Loucy (cell line): ENCODE measurements at regions not wholly inside any gene's neighbourhood (a gene's known extent, or its start where the extent isn't known, plus 50 kb on each side); places are given as distances from the start of the nearest gene placed in this dataset.

Experiments used
- EZH2phosphoT487 ChIP-seq: fragments of 200-600 bp; IDR thresholded peaks from 2 replicates; pipeline ENCODE4 v1.6.1; 2018; ENCODE audit warnings: antibody characterized with exemption, mild to moderate bottlenecking, moderate library complexity, borderline replicate concordance
- TF ChIP-seq, protein P1 (sequence below): fragments of 200-600 bp; sonication (generic); conservative IDR thresholded peaks from 2 replicates; pipeline ENCODE4 v1.5.1; 2014; ENCODE audit warnings: mild to moderate bottlenecking, antibody characterized with exemption, low read length

DNA sequence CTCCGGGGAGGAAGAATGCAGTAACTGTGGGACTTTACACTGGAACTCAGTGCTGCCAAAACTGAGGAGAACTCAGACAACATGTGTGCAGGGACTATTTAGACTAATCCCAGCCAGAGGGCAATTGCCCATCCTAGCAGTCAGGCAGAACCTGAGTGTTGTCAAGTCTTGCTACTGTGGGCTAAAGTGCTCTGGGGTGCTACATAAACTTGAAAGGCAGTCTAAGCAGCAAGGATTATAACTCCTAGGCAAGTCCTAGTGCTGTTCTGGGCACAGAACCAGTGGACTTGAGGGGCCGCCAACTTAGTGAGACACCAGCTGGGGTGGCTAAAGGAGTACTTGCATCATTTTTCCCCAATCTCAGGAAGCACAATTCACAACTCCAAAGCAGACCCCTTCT, 363.8 kb upstream of the PTCHD4 start:
- TF ChIP-seq, protein P1, sequence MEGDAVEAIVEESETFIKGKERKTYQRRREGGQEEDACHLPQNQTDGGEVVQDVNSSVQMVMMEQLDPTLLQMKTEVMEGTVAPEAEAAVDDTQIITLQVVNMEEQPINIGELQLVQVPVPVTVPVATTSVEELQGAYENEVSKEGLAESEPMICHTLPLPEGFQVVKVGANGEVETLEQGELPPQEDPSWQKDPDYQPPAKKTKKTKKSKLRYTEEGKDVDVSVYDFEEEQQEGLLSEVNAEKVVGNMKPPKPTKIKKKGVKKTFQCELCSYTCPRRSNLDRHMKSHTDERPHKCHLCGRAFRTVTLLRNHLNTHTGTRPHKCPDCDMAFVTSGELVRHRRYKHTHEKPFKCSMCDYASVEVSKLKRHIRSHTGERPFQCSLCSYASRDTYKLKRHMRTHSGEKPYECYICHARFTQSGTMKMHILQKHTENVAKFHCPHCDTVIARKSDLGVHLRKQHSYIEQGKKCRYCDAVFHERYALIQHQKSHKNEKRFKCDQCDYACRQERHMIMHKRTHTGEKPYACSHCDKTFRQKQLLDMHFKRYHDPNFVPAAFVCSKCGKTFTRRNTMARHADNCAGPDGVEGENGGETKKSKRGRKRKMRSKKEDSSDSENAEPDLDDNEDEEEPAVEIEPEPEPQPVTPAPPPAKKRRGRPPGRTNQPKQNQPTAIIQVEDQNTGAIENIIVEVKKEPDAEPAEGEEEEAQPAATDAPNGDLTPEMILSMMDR: no peak
- TF ChIP-seq EZH2phosphoT487: no peak
